ENCODE measurements at regions not wholly inside any gene's neighbourhood (a gene's known extent, or its start where the extent isn't known, plus 50 kb on each side); places are given as distances from the start of the nearest gene placed in this dataset.

DNA sequence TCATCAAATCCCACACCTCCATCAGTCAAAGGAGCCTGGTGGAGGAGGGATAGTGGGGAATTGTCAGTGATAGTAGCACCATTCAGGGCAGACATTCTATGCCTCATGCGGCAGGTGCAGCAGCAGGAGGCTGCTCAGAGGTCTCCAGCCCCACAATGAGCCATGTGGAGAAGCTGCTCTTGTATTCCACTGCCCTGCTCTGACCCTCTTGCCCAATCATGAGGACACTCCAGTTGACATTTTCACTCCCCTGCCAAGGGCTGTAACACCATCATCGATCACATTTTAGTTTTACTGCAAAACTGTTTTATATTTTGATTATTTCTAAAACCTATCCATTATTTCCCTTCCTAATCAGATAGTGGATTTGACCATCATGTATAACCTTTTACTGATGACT lies 487.6 kb upstream of the KLHL29 start:
- DNase-seq (ENCODE audit: low spot score) (no peak), ATAC-seq (no peak)
- Mint-ChIP-seq H3K4me3 (no peak overlapping the region), H3K36me3 (no peaks in the 10 kb centered on the region), H3K27me3 (ENCODE audit: low read depth) (no peaks in the 10 kb centered on the region; the same call in 1 of the 2 replicates), H3K9me3 (0 out of 2 replicates have a peak, but pooled peaks cover 4% of the 10 kb centered on the region), H3K4me1 (no peaks in the 10 kb centered on the region), H3K27ac (no peak overlapping the region)
- ChIA-PET CTCF (no interaction called here), POLR2A (no interaction called here)
- TF ChIP-seq NR3C1 (CRISPR knock-in tag; conservative IDR thresholded peaks at IDR 0.05; ENCODE audit: low read depth): no peak
- TF ChIP-seq E2F4 (CRISPR knock-in tag; IDR thresholded peaks at IDR 0.05; ENCODE audit: borderline replicate concordance, low read depth): no peak
- no peak for TF ChIP-seq EMX1 (CRISPR knock-in tag; IDR thresholded peaks at IDR 0.05)
- TF ChIP-seq ZMAT4 (CRISPR knock-in tag; IDR thresholded peaks at IDR 0.05): no peak
- no peak for TF ChIP-seq NFYB (CRISPR knock-in tag; conservative IDR thresholded peaks at IDR 0.05; ENCODE audit: low read depth)
- TF ChIP-seq HMGA2 (CRISPR knock-in tag; IDR thresholded peaks at IDR 0.05): no peak
- TF ChIP-seq TEAD1 (CRISPR knock-in tag; IDR thresholded peaks at IDR 0.05): no peak
- TF ChIP-seq ARID4B (CRISPR knock-in tag; IDR thresholded peaks at IDR 0.05; ENCODE audit: borderline replicate concordance): no peak
- TF ChIP-seq GTF2I (CRISPR knock-in tag; conservative IDR thresholded peaks at IDR 0.05): no peak
- TF ChIP-seq SOX15 (CRISPR knock-in tag; IDR thresholded peaks at IDR 0.05): no peak
- TF ChIP-seq IRF2 (CRISPR knock-in tag; IDR thresholded peaks at IDR 0.05; ENCODE audit: borderline replicate concordance, low read depth): no peak
- no peak for TF ChIP-seq MYBL2 (CRISPR knock-in tag; IDR thresholded peaks at IDR 0.05)
- TF ChIP-seq ZNF121 (CRISPR knock-in tag; IDR thresholded peaks at IDR 0.05): no peak
- TF ChIP-seq FOXK1 (CRISPR knock-in tag; IDR thresholded peaks at IDR 0.05): no peak
- TF ChIP-seq TCF7 (CRISPR knock-in tag; IDR thresholded peaks at IDR 0.05; ENCODE audit: low read depth): no peak
- TF ChIP-seq ZNF219 (CRISPR knock-in tag; IDR thresholded peaks at IDR 0.05; ENCODE audit: borderline replicate concordance): no peak
- no peak for TF ChIP-seq ZBTB43 (CRISPR knock-in tag; IDR thresholded peaks at IDR 0.05)
- TF ChIP-seq OVOL2 (CRISPR knock-in tag; IDR thresholded peaks at IDR 0.05; ENCODE audit: borderline replicate concordance): no peak

- Mint-ChIP-seq H3K27ac (no peak overlapping the region), H3K4me3 (no peak overlapping the region), H3K4me1 (peaks cover 4% of the 10 kb centered on the region; the same call in 1 of the 2 replicates), H3K27me3 (ENCODE audit: low read depth) (no peaks in the 10 kb centered on the region; the same call in 1 of the 2 replicates), H3K36me3 (no peaks in the 10 kb centered on the region), H3K9me3 (0 out of 2 replicates have a peak, but pooled peaks cover 4% of the 10 kb centered on the region)
- TF ChIP-seq HMGA2 (CRISPR knock-in tag; IDR thresholded peaks at IDR 0.05): peak; percentile 96
- TF ChIP-seq ATF3 (CRISPR knock-in tag; conservative IDR thresholded peaks at IDR 0.05): no peak
- CTCF ChIA-PET: no interaction called here
- ATAC-seq: no peak
- DNase-seq (ENCODE audit: low spot score): no peak
- POLR2A ChIA-PET: no interaction called here
These were observed 484.3 kb upstream of the KLHL29 start for GRCh38 chr2:22900674-22901073.

All from WTC11 (cell line).